Cerebellar cortex (tissue), 1 donor: ENCODE measurements at regions not wholly inside any gene's neighbourhood (a gene's known extent, or its start where the extent isn't known, plus 50 kb on each side); places are given as distances from the start of the nearest gene placed in this dataset.
A peak's percentile ranks its signal among the peaks of the same experiment; 100 is the strongest.

Experiments
- DNase-seq: peaks from one replicate; pipeline ENCODE4 v3.0.0-alpha.2; 2015; ENCODE audit warnings: low spot score

- DNase-seq: no peak
These were observed 248.2 kb downstream of the ACTL7B start for GRCh38 chr9:108607607-108608006.

GRCh38 chr9:108606401-108606800 is 249.4 kb downstream of the ACTL7B start:
- DNase-seq: no peak

GRCh38 chr9:108603141-108603540 is 252.6 kb downstream of the ACTL7B start:
- DNase-seq: peak; percentile 20

- DNase-seq: no peak
These were observed 254.9 kb downstream of the ACTL7B start for GRCh38 chr9:108600896-108601295.

GRCh38 chr9:108599571-108599970 is 256.2 kb downstream of the ACTL7B start:
- no peak for DNase-seq

GRCh38 chr9:108591121-108591520 is 264.7 kb downstream of the ACTL7B start:
- no peak for DNase-seq

GRCh38 chr9:108588246-108588645 is 267.5 kb downstream of the ACTL7B start:
- DNase-seq: no peak

GRCh38 chr9:108586471-108587139 is 269.2 kb downstream of the ACTL7B start:
- no peak for DNase-seq

- DNase-seq: no peak
These were observed 270.9 kb downstream of the ACTL7B start for GRCh38 chr9:108584860-108585259.

- no peak for DNase-seq
These were observed 273.1 kb downstream of the ACTL7B start for GRCh38 chr9:108582726-108583125.

- DNase-seq: no peak
These were observed 275.9 kb downstream of the ACTL7B start for GRCh38 chr9:108579757-108580439.

GRCh38 chr9:108575276-108575675 is 280.5 kb downstream of the ACTL7B start:
- DNase-seq: no peak

GRCh38 chr9:108569624-108570023 is 286.2 kb downstream of the ACTL7B start:
- no peak for DNase-seq

- DNase-seq: no peak
These were observed 287.7 kb downstream of the ACTL7B start for GRCh38 chr9:108568093-108568492.

GRCh38 chr9:108567571-108567970 is 288.2 kb downstream of the ACTL7B start:
- no peak for DNase-seq

- DNase-seq: peak; percentile 77
These were observed 290.0 kb downstream of the ACTL7B start for GRCh38 chr9:108565651-108566378.

- no peak for DNase-seq
These were observed 293.6 kb downstream of the ACTL7B start for GRCh38 chr9:108562176-108562575.

GRCh38 chr9:108559432-108559831 is 296.4 kb downstream of the ACTL7B start:
- DNase-seq: no peak

GRCh38 chr9:108554831-108555230 is 301.0 kb downstream of the ACTL7B start:
- no peak for DNase-seq

- no peak for DNase-seq
These were observed 302.6 kb downstream of the ACTL7B start for GRCh38 chr9:108553111-108553635.

GRCh38 chr9:108552459-108553040 is 303.2 kb downstream of the ACTL7B start:
- no peak for DNase-seq

- DNase-seq: no peak
These were observed 304.6 kb downstream of the ACTL7B start for GRCh38 chr9:108551030-108551841.
